ENCODE measurements at regions not wholly inside any gene's neighbourhood (a gene's known extent, or its start where the extent isn't known, plus 50 kb on each side); places are given as distances from the start of the nearest gene placed in this dataset.

DNA sequence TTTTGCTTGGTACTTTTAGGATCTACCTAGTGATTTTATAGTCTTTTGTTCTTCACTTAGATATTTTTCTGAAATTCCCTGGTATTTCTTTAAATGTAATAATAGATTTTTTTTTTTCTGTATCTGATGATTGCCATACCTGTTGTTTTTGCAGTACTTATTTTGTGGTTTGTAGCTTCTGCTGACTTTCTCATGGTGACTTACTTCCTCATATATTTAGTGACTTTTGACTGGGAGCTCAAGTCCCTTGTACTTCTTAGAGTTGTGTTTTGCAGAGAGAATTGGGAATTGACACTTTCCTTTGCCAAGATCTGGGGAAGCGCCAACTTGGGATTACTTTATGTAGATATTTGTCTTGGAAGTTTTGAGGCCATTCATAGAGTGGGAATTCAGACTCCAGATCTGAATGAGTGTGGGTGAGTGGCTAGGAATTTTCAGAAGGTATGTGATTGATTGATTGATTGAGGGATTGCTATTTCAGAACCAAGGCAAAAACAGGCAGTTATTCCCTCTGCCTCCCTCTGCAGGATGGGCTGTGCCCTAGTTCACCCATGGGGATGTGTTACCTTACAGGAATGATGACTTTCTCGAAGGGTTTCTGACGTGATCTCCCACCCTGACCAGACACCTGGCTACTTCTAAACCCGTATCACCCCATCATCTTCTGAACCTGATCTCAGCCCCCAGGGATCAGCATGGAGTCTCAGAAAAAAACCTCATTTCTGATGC lies 219.5 kb downstream of the URB2 start:
- TF ChIP-seq CTCF (conservative IDR thresholded peaks at IDR 0.05; ENCODE audit: low read depth, low read length) (no peak; the same call in 1 of the 2 replicates), EZH2 (IDR thresholded peaks at IDR 0.05; ENCODE audit: low read length, unreplicated experiment) (no peak), EZH2phosphoT487 (IDR thresholded peaks at IDR 0.05; ENCODE audit: borderline replicate concordance, low read length) (no peak)
